PC-9 (cell line): ENCODE measurements at regions not wholly inside any gene's neighbourhood (a gene's known extent, or its start where the extent isn't known, plus 50 kb on each side); places are given as distances from the start of the nearest gene placed in this dataset.

Experiments used
- BruUV-seq: library from RNA; stranded (reverse); fragments of 400-500 nt; replicated peaks from 2 replicates; lab custom pipeline; 2021; lab: Mats Ljungman, UMichigan
- CTCF ChIA-PET: fragments of 300-600 bp; sonication (Branson Sonifier 250); formaldehyde crosslinking; loops from one replicate; lab custom pipeline; 2022; ENCODE audit warnings: antibody characterized with exemption; lab: Charles Lee
- POLR2A ChIA-PET: fragments of 300-600 bp; sonication (Branson Sonifier 250); formaldehyde crosslinking; loops from one replicate; lab custom pipeline; 2022; ENCODE audit warnings: antibody characterized with exemption; ENCODE audit not compliant: unreplicated experiment; lab: Charles Lee
- DNase-seq, 2 experiments: peaks; one replicate each; pipeline versions ENCODE4 v3.0.0 to v3.0.0-alpha.2; 2015 to 2022; ENCODE audit warnings: mixed read lengths in 1 of 2
- H2AFZ ChIP-seq: fragments of 200-600 bp; sonication (generic); 2 replicates; pipeline ENCODE4 v1.8.1; 2017; ENCODE audit warnings: antibody characterized with exemption
- H3F3A ChIP-seq: fragments of 200-600 bp; sonication (generic); 2 replicates; pipeline ENCODE4 v1.8.1; 2017; ENCODE audit warnings: antibody characterized with exemption, mild to moderate bottlenecking, low read depth; ENCODE audit not compliant: insufficient read depth
- H3K27ac ChIP-seq: fragments of 200-600 bp; sonication (generic); 2 replicates; pipeline ENCODE4 v1.6.1; 2016; ENCODE audit warnings: mixed run types
- H3K27me3 ChIP-seq: fragments of 200-600 bp; sonication (generic); 2 replicates; pipeline ENCODE4 v1.6.1; 2016; ENCODE audit warnings: low read depth, mixed run types; ENCODE audit not compliant: insufficient read depth
- H3K36me3 ChIP-seq: fragments of 200-600 bp; sonication (generic); 2 replicates; pipeline ENCODE4 v1.6.1; 2016; ENCODE audit warnings: low read depth, mixed run types
- H3K4me1 ChIP-seq: fragments of 200-600 bp; sonication (generic); replicated peaks from 2 replicates; pipeline ENCODE4 v1.6.1; 2016; ENCODE audit warnings: mixed run types; ENCODE audit not compliant: insufficient read depth
- H3K4me2 ChIP-seq: fragments of 200-600 bp; sonication (generic); 2 replicates; pipeline ENCODE4 v1.6.1; 2017; ENCODE audit warnings: mixed run types
- H3K4me3 ChIP-seq: fragments of 200-600 bp; sonication (generic); 2 replicates; pipeline ENCODE4 v1.6.1; 2016; ENCODE audit warnings: mixed run types
- H3K79me2 ChIP-seq: fragments of 200-600 bp; sonication (generic); 2 replicates; pipeline ENCODE4 v1.6.1; 2017; ENCODE audit warnings: low read depth, mixed run types
- H3K9me2 ChIP-seq: fragments of 200-600 bp; sonication (generic); 2 replicates; pipeline ENCODE4 v1.8.1; 2017; ENCODE audit warnings: mild to moderate bottlenecking; ENCODE audit not compliant: insufficient read depth
- H3K9me3 ChIP-seq: fragments of 200-600 bp; sonication (generic); 2 replicates; pipeline ENCODE4 v1.8.1; 2016; ENCODE audit warnings: low read depth; ENCODE audit not compliant: insufficient read depth
- H4K20me1 ChIP-seq: fragments of 200-600 bp; sonication (generic); 2 replicates; pipeline ENCODE4 v1.8.1; 2017; ENCODE audit not compliant: insufficient read depth
- EZH2 ChIP-seq: fragments of 200-600 bp; sonication (generic); IDR thresholded peaks from 2 replicates; pipeline ENCODE4 v1.8.0; 2017; ENCODE audit warnings: antibody characterized with exemption, low read depth
- intact Hi-C: fragments of 100-400 bp; cut with micrococcal nuclease; formaldehyde crosslinking; loops from one replicate; pipeline ENCODE4 v1.10.0; 2022; ENCODE audit not compliant: unreplicated experiment
- TF ChIP-seq, protein P1 (sequence below): fragments of 200-600 bp; sonication (generic); conservative IDR thresholded peaks from 2 replicates; pipeline ENCODE4 v1.6.1; 2017; ENCODE audit warnings: mixed run types, antibody characterized with exemption, mild to moderate bottlenecking, moderate library complexity

DNA sequence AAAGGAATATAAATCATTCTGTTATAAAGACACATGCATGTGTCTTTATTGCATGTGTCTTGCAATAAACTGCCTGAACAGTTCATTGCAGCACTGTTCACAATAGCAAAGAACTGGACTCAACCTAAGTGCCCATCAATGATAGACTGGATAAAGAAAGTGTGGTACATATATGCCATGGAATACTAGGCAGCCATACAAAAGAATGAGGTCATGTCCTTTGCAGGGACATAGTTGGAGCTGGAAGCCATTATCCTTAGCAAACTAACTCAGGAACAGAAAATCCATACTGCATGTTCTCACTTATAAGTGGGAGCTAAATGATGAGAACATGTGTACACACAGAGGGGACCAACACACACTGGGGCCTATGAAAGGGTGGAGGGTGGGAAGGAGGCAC lies 63.7 kb upstream of the CHD1 start:
- no peak overlapping the region for H3K27ac ChIP-seq
- no peaks in the 10 kb centered on the region for H3K9me3 ChIP-seq
- H3K27me3 ChIP-seq = no peaks in the 10 kb centered on the region
- intact Hi-C loops = no loop called here
- H4K20me1 ChIP-seq = no peaks in the 10 kb centered on the region
- ChIA-PET POLR2A (no interaction called here), CTCF (no interaction called here)
- TF ChIP-seq, protein P1, sequence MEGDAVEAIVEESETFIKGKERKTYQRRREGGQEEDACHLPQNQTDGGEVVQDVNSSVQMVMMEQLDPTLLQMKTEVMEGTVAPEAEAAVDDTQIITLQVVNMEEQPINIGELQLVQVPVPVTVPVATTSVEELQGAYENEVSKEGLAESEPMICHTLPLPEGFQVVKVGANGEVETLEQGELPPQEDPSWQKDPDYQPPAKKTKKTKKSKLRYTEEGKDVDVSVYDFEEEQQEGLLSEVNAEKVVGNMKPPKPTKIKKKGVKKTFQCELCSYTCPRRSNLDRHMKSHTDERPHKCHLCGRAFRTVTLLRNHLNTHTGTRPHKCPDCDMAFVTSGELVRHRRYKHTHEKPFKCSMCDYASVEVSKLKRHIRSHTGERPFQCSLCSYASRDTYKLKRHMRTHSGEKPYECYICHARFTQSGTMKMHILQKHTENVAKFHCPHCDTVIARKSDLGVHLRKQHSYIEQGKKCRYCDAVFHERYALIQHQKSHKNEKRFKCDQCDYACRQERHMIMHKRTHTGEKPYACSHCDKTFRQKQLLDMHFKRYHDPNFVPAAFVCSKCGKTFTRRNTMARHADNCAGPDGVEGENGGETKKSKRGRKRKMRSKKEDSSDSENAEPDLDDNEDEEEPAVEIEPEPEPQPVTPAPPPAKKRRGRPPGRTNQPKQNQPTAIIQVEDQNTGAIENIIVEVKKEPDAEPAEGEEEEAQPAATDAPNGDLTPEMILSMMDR = no peak
- TF ChIP-seq EZH2 = no peak
- H3K4me1 ChIP-seq = no peaks in the 10 kb centered on the region
- H3K4me3 ChIP-seq = no peak overlapping the region
- H2AFZ ChIP-seq = no peak overlapping the region
- DNase-seq = no peak
- no peaks in the 10 kb centered on the region for H3K79me2 ChIP-seq
- no peaks in the 10 kb centered on the region for H3K36me3 ChIP-seq
- no peaks in the 10 kb centered on the region; the same call in 1 of the 2 replicates for H3K9me2 ChIP-seq
- no peak overlapping the region for H3K4me2 ChIP-seq
- no peaks in the 10 kb centered on the region for H3F3A ChIP-seq
- BruUV-seq = no TSS peak

DNA sequence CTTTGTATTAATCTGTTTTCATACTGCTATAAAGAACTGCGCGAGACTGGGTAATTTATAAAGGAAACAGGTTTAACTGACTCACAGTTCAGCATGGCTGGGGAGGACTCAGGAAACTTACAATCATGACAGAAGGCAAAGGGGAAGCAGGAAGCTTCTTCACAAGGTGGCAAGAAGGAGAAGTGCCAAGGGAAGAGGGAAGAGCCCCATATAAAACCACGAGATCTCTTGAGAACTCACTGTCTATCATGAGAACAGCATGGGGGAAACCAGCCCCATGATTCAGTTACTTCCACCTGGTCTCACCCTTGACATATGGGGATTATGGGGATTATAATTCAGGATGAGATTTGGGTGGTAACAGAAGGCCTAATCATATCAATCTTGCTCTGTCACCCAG lies 60.9 kb upstream of the CHD1 start:
- Histone ChIP-seq H3F3A (no peaks in the 10 kb centered on the region), H3K9me2 (no peaks in the 10 kb centered on the region), H4K20me1 (no peaks in the 10 kb centered on the region), H3K79me2 (no peaks in the 10 kb centered on the region), H2AFZ (no peak overlapping the region), H3K4me1 (no peaks in the 10 kb centered on the region), H3K9me3 (no peaks in the 10 kb centered on the region), H3K27ac (no peak overlapping the region), H3K4me2 (no peak overlapping the region), H3K36me3 (no peaks in the 10 kb centered on the region), H3K27me3 (no peaks in the 10 kb centered on the region), H3K4me3 (no peak overlapping the region)
- POLR2A ChIA-PET = no interaction called here
- CTCF ChIA-PET = no interaction called here
- TF ChIP-seq, protein P1 = no peak
- no peak for TF ChIP-seq EZH2
- DNase-seq = no peak
- intact Hi-C loops = no loop called here
- BruUV-seq = no TSS peak

DNA sequence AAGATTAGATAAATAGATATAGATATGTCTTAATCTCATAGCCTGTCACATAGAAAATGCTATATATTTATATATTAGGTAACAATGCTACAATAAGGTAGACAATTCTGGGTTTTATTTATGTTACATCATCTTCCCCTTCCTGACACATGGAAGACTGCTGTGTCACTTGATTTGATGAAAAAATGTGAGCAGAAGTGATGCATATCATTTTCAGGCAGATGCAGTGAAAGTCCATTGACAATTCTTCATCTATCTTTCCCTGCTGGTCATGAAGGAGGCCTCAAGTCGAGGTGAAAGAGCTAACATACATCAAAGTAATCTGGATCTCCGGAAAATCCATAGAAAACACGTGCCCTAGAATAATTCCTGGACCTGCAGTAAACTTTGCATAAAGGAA lies 57.8 kb upstream of the CHD1 start:
- H3K79me2 ChIP-seq = no peaks in the 10 kb centered on the region
- no TSS peak for BruUV-seq

More for the DNA sequence above, 57.8 kb upstream of the CHD1 start:
- no peak overlapping the region for H3K4me2 ChIP-seq
- H3F3A ChIP-seq = no peaks in the 10 kb centered on the region
- ChIA-PET POLR2A (no interaction called here), CTCF (interaction anchor here (0.7 kb wide), 1 partner anchor 86 kb away, joined by 4 read pairs; no protein-coding TSS in a partner anchor)
- H3K9me3 ChIP-seq = no peaks in the 10 kb centered on the region
- DNase-seq = no peak
- 0 out of 2 replicates have a peak, but pooled peaks cover 8% of the 10 kb centered on the region for H3K4me1 ChIP-seq
- H3K36me3 ChIP-seq = no peaks in the 10 kb centered on the region
- TF ChIP-seq, protein P1 = no peak
- TF ChIP-seq EZH2 = no peak
- intact Hi-C loops = no loop called here
- no peak overlapping the region for H3K27ac ChIP-seq
- no peaks in the 10 kb centered on the region for H3K27me3 ChIP-seq
- H2AFZ ChIP-seq = no peak overlapping the region
- H4K20me1 ChIP-seq = no peaks in the 10 kb centered on the region
- H3K4me3 ChIP-seq = no peak overlapping the region
- no peaks in the 10 kb centered on the region for H3K9me2 ChIP-seq
